ENCODE measurements at regions not wholly inside any gene's neighbourhood (a gene's known extent, or its start where the extent isn't known, plus 50 kb on each side); places are given as distances from the start of the nearest gene placed in this dataset.
"Not testable (repeated sequence)": the region's sequence is repeated elsewhere in the genome, so short reads cannot be mapped to it uniquely, and the experiment has no call there.

- Histone ChIP-seq H3K27me3 (no peaks in the 10 kb centered on the region), H3K9me3 (no peaks in the 10 kb centered on the region), H3K4me1 (no peaks in the 10 kb centered on the region), H3K4me3 (no peak overlapping the region), H3K27ac (no peak overlapping the region), H3K36me3 (replicated peaks in 1 of 2; ENCODE audit: insufficient read depth in 1 of 2, low read depth in 2 of 2) (no peaks in the 10 kb centered on the region)
- intact Hi-C loops (cut with DNase I): no loop called here
- TF ChIP-seq CTCF (IDR thresholded peaks at IDR 0.05) (no peak), POLR2A (IDR thresholded peaks at IDR 0.05) (no peak)
- no peak for ATAC-seq
- no peak for DNase-seq
- 70 to 77% methylated on average over 3 of the region's 3 CpGs for WGBS, 2 donors
Observed at GRCh38 chr2:236917164-236917563, 168.5 kb upstream of the COPS8 start.

- Histone ChIP-seq H3K36me3 (replicated peaks in 1 of 2; ENCODE audit: insufficient read depth in 1 of 2, low read depth in 2 of 2) (no peaks in the 10 kb centered on the region), H3K4me1 (no peaks in the 10 kb centered on the region), H3K4me3 (no peak overlapping the region), H3K27ac (no peak overlapping the region), H3K27me3 (no peaks in the 10 kb centered on the region), H3K9me3 (no peaks in the 10 kb centered on the region)
- intact Hi-C loops (cut with DNase I): no loop called here
- DNase-seq (no peak), ATAC-seq (no peak)
- no peak for TF ChIP-seq POLR2A (IDR thresholded peaks at IDR 0.05)
- TF ChIP-seq CTCF (IDR thresholded peaks at IDR 0.05): no peak
- WGBS, 2 donors: 51 to 62% methylated on average over 9 of the region's 9 CpGs
Observed at GRCh38 chr2:236918545-236918944, 167.1 kb upstream of the COPS8 start.

GRCh38 chr2:236919209-236919608, 166.5 kb upstream of the COPS8 start:
- Histone ChIP-seq H3K4me3 (no peak overlapping the region), H3K27ac (no peak overlapping the region), H3K36me3 (replicated peaks in 1 of 2; ENCODE audit: insufficient read depth in 1 of 2, low read depth in 2 of 2) (no peaks in the 10 kb centered on the region), H3K27me3 (no peaks in the 10 kb centered on the region), H3K4me1 (no peaks in the 10 kb centered on the region), H3K9me3 (no peaks in the 10 kb centered on the region)
- WGBS, 2 donors: 74 to 82% methylated on average over 9 of the region's 9 CpGs
- peak in 1 of 4 donors; percentile 18 for DNase-seq
- TF ChIP-seq POLR2A (IDR thresholded peaks at IDR 0.05) (no peak), CTCF (IDR thresholded peaks at IDR 0.05) (no peak)
- intact Hi-C loops (cut with DNase I): no loop called here
- no peak for ATAC-seq

- WGBS, 2 donors: 90 to 91% methylated on average over 11 of the region's 11 CpGs
- DNase-seq: not testable (repeated sequence)
Observed at GRCh38 chr2:236919801-236920379, 165.8 kb upstream of the COPS8 start.

GRCh38 chr2:236922061-236922460, 163.6 kb upstream of the COPS8 start:
- DNase-seq (no peak), ATAC-seq (no peak)
- H3K4me1 ChIP-seq: no peaks in the 10 kb centered on the region
- 91 to 94% methylated on average over 7 of the region's 7 CpGs for WGBS, 2 donors
- no peaks in the 10 kb centered on the region for H3K27me3 ChIP-seq
- H3K27ac ChIP-seq: no peak overlapping the region
- no peaks in the 10 kb centered on the region for H3K9me3 ChIP-seq
- H3K36me3 ChIP-seq (replicated peaks in 1 of 2; ENCODE audit: insufficient read depth in 1 of 2, low read depth in 2 of 2): no peaks in the 10 kb centered on the region
- no peak for TF ChIP-seq POLR2A (IDR thresholded peaks at IDR 0.05)
- H3K4me3 ChIP-seq: no peak overlapping the region
- intact Hi-C loops (cut with DNase I): no loop called here

More at GRCh38 chr2:236919801-236920379, 165.8 kb upstream of the COPS8 start:
- ATAC-seq; H3K4me3 ChIP-seq; H3K36me3 ChIP-seq (replicated peaks in 1 of 2; ENCODE audit: insufficient read depth in 1 of 2, low read depth in 2 of 2); H3K27ac ChIP-seq; intact Hi-C loops (cut with DNase I); H3K9me3 ChIP-seq; H3K4me1 ChIP-seq; H3K27me3 ChIP-seq: not testable (repeated sequence)

GRCh38 chr2:236928380-236929037, 157.2 kb upstream of the COPS8 start:
- Histone ChIP-seq H3K36me3 (replicated peaks in 1 of 2; ENCODE audit: insufficient read depth in 1 of 2, low read depth in 2 of 2) (no peaks in the 10 kb centered on the region), H3K9me3 (no peaks in the 10 kb centered on the region), H3K4me3 (no peak overlapping the region), H3K27ac (peak overlapping the region in 1 of 4 donors; percentile 31), H3K4me1 (no peaks in the 10 kb centered on the region), H3K27me3 (no peaks in the 10 kb centered on the region)
- TF ChIP-seq CTCF (IDR thresholded peaks at IDR 0.05): no peak
- no peak for TF ChIP-seq POLR2A (IDR thresholded peaks at IDR 0.05)
- 33 to 45% methylated on average over 8 of the region's 8 CpGs for WGBS, 2 donors
- peak in 1 of 4 donors; percentile 23 for DNase-seq
- no peak for ATAC-seq
- intact Hi-C loops (cut with DNase I): no loop called here

All from body of pancreas (tissue), 4 donors.